C4-2B (cell line): ENCODE measurements at regions not wholly inside any gene's neighbourhood (a gene's known extent, or its start where the extent isn't known, plus 50 kb on each side); places are given as distances from the start of the nearest gene placed in this dataset.

ENCODE experiments used
- CTCF ChIP-seq: fragments of 450-650 bp; conservative IDR thresholded peaks from 2 replicates; pipeline ENCODE4 v1.5.1; 2017; ENCODE audit warnings: mild to moderate bottlenecking
- ZFX ChIP-seq: fragments of 450-650 bp; IDR thresholded peaks from 2 replicates; pipeline ENCODE4 v1.6.1; 2017

DNA sequence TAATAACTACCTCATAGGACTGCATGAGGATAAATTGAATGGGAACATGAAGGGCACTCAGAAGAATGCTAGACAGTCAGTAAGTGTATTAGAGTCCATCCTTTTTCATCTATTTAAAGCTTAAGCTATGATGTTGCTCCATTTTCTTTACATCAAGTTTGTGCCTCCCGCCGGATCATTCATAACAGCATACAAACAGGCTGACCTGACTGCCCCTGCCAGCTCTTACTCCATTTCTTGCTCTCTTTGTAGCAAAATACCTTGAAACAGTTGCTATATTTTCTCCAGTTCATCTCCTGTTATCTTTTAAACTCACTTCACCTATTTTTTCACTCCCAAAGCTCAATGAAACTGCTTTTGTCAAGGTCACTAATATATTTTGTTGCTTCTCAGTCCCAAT lies 315.6 kb upstream of the ALCAM start:
- TF ChIP-seq CTCF (no peak), ZFX (no peak)
